Renal cortex interstitium (tissue), 11 donors: ENCODE measurements at regions not wholly inside any gene's neighbourhood (a gene's known extent, or its start where the extent isn't known, plus 50 kb on each side); places are given as distances from the start of the nearest gene placed in this dataset.

ENCODE experiments used
- DNase-seq, 11 donors: peaks; one replicate each; pipeline ENCODE4 v3.0.0-alpha.2; 2013; ENCODE audit warnings: low read depth in 9 of 11, low spot score in 4 of 11; ENCODE audit errors: extremely low read depth in 1 of 11

GRCh38 chr3:82093641-82094040 lies 332.2 kb upstream of the GBE1 start:
- no peak for DNase-seq

GRCh38 chr3:82088749-82089148 lies 327.3 kb upstream of the GBE1 start:
- no peak for DNase-seq

GRCh38 chr3:82087958-82088357 lies 326.5 kb upstream of the GBE1 start:
- DNase-seq: no peak

GRCh38 chr3:82085851-82086475 lies 324.5 kb upstream of the GBE1 start:
- DNase-seq: no peak

GRCh38 chr3:82085356-82085755 lies 323.9 kb upstream of the GBE1 start:
- no peak for DNase-seq

GRCh38 chr3:82084824-82085223 lies 323.4 kb upstream of the GBE1 start:
- no peak for DNase-seq

- DNase-seq: no peak
These were observed 321.4 kb upstream of the GBE1 start for GRCh38 chr3:82082796-82083195.

- no peak for DNase-seq
These were observed 319.9 kb upstream of the GBE1 start for GRCh38 chr3:82081351-82081750.

- no peak for DNase-seq
These were observed 319.3 kb upstream of the GBE1 start for GRCh38 chr3:82080792-82081191.

GRCh38 chr3:82080261-82080660 lies 318.8 kb upstream of the GBE1 start:
- no peak for DNase-seq

GRCh38 chr3:82079335-82079890 lies 318.0 kb upstream of the GBE1 start:
- DNase-seq: no peak

GRCh38 chr3:82078246-82078645 lies 316.8 kb upstream of the GBE1 start:
- no peak for DNase-seq

- DNase-seq: no peak
These were observed 306.0 kb upstream of the GBE1 start for GRCh38 chr3:82067420-82067819.

GRCh38 chr3:82058809-82059208 lies 297.4 kb upstream of the GBE1 start:
- DNase-seq: no peak

GRCh38 chr3:82055792-82056191 lies 294.3 kb upstream of the GBE1 start:
- no peak for DNase-seq

- no peak for DNase-seq
These were observed 293.4 kb upstream of the GBE1 start for GRCh38 chr3:82054849-82055248.

GRCh38 chr3:82053236-82053635 lies 291.8 kb upstream of the GBE1 start:
- no peak for DNase-seq

- DNase-seq: no peak
These were observed 288.9 kb upstream of the GBE1 start for GRCh38 chr3:82050382-82050781.

GRCh38 chr3:82048711-82049110 lies 287.3 kb upstream of the GBE1 start:
- no peak for DNase-seq

GRCh38 chr3:82044930-82045705 lies 283.7 kb upstream of the GBE1 start:
- DNase-seq: peak in 7 of 11 donors; percentile 11 to 30 (median 20)

- DNase-seq: no peak
These were observed 277.1 kb upstream of the GBE1 start for GRCh38 chr3:82038556-82038955.
